SK-N-SH treated with all-trans-retinoic acid at 6 μM for 48 hours (cell line): ENCODE measurements at regions not wholly inside any gene's neighbourhood (a gene's known extent, or its start where the extent isn't known, plus 50 kb on each side); places are given as distances from the start of the nearest gene placed in this dataset.
A peak's percentile ranks its signal among the peaks of the same experiment; 100 is the strongest.

ENCODE experiments used
- ATAC-seq: fragments of 200-7000 bp; cut with Tn5 transposase; 3 replicates; pipeline ENCODE4 v1.9.1; 2020; ENCODE audit warnings: mild to moderate bottlenecking, moderate library complexity
- ARNTL ChIP-seq: fragments of 450-650 bp; formaldehyde crosslinking; IDR thresholded peaks from 2 replicates; pipeline ENCODE4 v1.5.0; 2020; ENCODE audit warnings: low read depth, mild to moderate bottlenecking, moderate library complexity, borderline replicate concordance
- BACH2 ChIP-seq: fragments of 250-450 bp; sonication (Bioruptor Pico); IDR thresholded peaks from 2 replicates; pipeline ENCODE4 v1.9.0; 2021; ENCODE audit warnings: mild to moderate bottlenecking, borderline replicate concordance
- CREB5 ChIP-seq: fragments of 250-450 bp; sonication (Bioruptor Pico); IDR thresholded peaks from 2 replicates; pipeline ENCODE4 v1.5.1; 2020; ENCODE audit warnings: low read depth, mild to moderate bottlenecking, moderate library complexity
- CSDC2 ChIP-seq: fragments of 250-450 bp; sonication (Bioruptor Pico); IDR thresholded peaks from 2 replicates; pipeline ENCODE4 v1.5.0; 2020; ENCODE audit warnings: mild to moderate bottlenecking, moderate library complexity
- ESRRG ChIP-seq: fragments of 250-450 bp; sonication (Bioruptor Pico); IDR thresholded peaks from 2 replicates; pipeline ENCODE4 v1.6.1; 2021; ENCODE audit warnings: mild to moderate bottlenecking
- GLIS3 ChIP-seq: fragments of 250-450 bp; sonication (Bioruptor Pico); IDR thresholded peaks from 2 replicates; pipeline ENCODE4 v1.5.0; 2020; ENCODE audit warnings: mild to moderate bottlenecking, moderate library complexity
- ISL1 ChIP-seq: fragments of 250-450 bp; sonication (Bioruptor Pico); IDR thresholded peaks from 2 replicates; pipeline ENCODE4 v2.1.2; 2022; ENCODE audit warnings: mild to moderate bottlenecking, moderate library complexity
- OSR1 ChIP-seq: fragments of 250-450 bp; sonication (Bioruptor Pico); IDR thresholded peaks from 2 replicates; pipeline ENCODE4 v1.8.0; 2022; ENCODE audit warnings: moderate library complexity, mild to moderate bottlenecking, inconsistent platforms
- PATZ1 ChIP-seq: fragments of 250-450 bp; sonication (Bioruptor Pico); IDR thresholded peaks from 2 replicates; pipeline ENCODE4 v1.8.0; 2020; ENCODE audit warnings: mild to moderate bottlenecking, moderate library complexity, borderline replicate concordance
- PPARA ChIP-seq: fragments of 250-450 bp; sonication (Bioruptor Pico); IDR thresholded peaks from 2 replicates; pipeline ENCODE4 v1.5.0; 2020; ENCODE audit warnings: mild to moderate bottlenecking, borderline replicate concordance
- RARB ChIP-seq: fragments of 250-450 bp; sonication (Bioruptor Pico); IDR thresholded peaks from 2 replicates; pipeline ENCODE4 v1.8.0; 2021; ENCODE audit warnings: mild to moderate bottlenecking, moderate library complexity
- TCF4 ChIP-seq: fragments of 250-450 bp; sonication (Bioruptor Pico); IDR thresholded peaks from 2 replicates; pipeline ENCODE4 v1.8.0; 2021; ENCODE audit warnings: mild to moderate bottlenecking, moderate library complexity, borderline replicate concordance
- TOX ChIP-seq: fragments of 250-450 bp; sonication (Bioruptor Pico); IDR thresholded peaks from 2 replicates; pipeline ENCODE4 v1.8.0; 2021; ENCODE audit warnings: mild to moderate bottlenecking, moderate library complexity, borderline replicate concordance
- TSHZ2 ChIP-seq: fragments of 250-450 bp; sonication (Bioruptor Pico); IDR thresholded peaks from 2 replicates; pipeline ENCODE4 v1.5.0; 2020; ENCODE audit warnings: mild to moderate bottlenecking, moderate library complexity
- ZC3H10 ChIP-seq: fragments of 250-450 bp; sonication (Bioruptor Pico); IDR thresholded peaks from 2 replicates; pipeline ENCODE4 v1.5.1; 2021; ENCODE audit warnings: mild to moderate bottlenecking, moderate library complexity
- ZFP3 ChIP-seq: fragments of 250-450 bp; sonication (Bioruptor Pico); IDR thresholded peaks from 2 replicates; pipeline ENCODE4 v1.5.0; 2020; ENCODE audit warnings: mild to moderate bottlenecking, moderate library complexity
- ZNF565 ChIP-seq: fragments of 450-650 bp; formaldehyde crosslinking; conservative IDR thresholded peaks from 2 replicates; pipeline ENCODE4 v1.5.0; 2020; ENCODE audit warnings: low read depth, mild to moderate bottlenecking, moderate library complexity
- ZNF70 ChIP-seq: fragments of 450-650 bp; formaldehyde crosslinking; IDR thresholded peaks from 2 replicates; pipeline ENCODE4 v1.5.0; 2020; ENCODE audit warnings: mild to moderate bottlenecking, moderate library complexity
- ZNF8 ChIP-seq: fragments of 450-650 bp; formaldehyde crosslinking; IDR thresholded peaks from 2 replicates; pipeline ENCODE4 v1.5.0; 2020; ENCODE audit warnings: mild to moderate bottlenecking, moderate library complexity
- TF ChIP-seq, protein P1 (sequence below): fragments of 250-450 bp; sonication (Bioruptor Pico); IDR thresholded peaks from 2 replicates; pipeline ENCODE4 v1.5.1; 2021; ENCODE audit warnings: mild to moderate bottlenecking, moderate library complexity
- TF ChIP-seq, protein P2 (sequence below): fragments of 250-450 bp; sonication (Bioruptor Pico); IDR thresholded peaks from 2 replicates; pipeline ENCODE4 v1.8.0; 2021; ENCODE audit warnings: low read depth, mild to moderate bottlenecking, moderate library complexity, borderline replicate concordance

- no peak for TF ChIP-seq OSR1 (CRISPR knock-in tag)
- no peak for TF ChIP-seq CREB5 (CRISPR knock-in tag)
- TF ChIP-seq PPARA (CRISPR knock-in tag), result no peak
- no peak for TF ChIP-seq PATZ1 (CRISPR knock-in tag)
- TF ChIP-seq ARNTL (CRISPR knock-in tag), result no peak
- no peak for TF ChIP-seq BACH2 (CRISPR knock-in tag)
- TF ChIP-seq ZC3H10 (CRISPR knock-in tag), result no peak
- no peak for TF ChIP-seq ZNF70
- no peak for TF ChIP-seq ZFP3 (CRISPR knock-in tag)
- ATAC-seq, result peak; percentile 34; the same call in 1 of the 3 replicates
Measured at GRCh38 chr11:121795174-121795573, 320.8 kb downstream of the BLID start.

DNA sequence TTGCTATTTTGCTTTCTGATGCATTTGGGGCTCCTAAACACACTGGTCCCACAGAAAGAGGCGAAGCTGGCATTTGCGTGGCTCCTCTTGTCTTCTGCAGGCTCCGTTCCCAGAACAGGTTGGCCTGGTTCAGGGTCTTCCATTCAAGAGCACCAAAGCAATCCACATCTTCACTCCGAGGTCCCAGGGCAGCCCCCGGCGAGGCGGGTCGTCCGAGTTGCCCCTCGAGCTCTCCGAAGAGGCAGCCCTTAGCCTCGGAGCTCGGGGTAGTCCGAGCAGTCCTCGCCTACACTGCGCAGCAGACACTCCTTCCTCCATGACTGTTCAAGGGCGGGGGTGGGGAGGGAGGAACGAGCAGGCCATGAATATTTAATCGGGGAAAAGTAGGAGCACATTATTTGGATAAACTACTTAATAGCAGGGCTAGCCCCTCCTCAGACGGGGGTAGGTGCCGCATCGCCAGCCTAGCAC lies 321.3 kb downstream of the BLID start:
- ATAC-seq, result no peak
- TF ChIP-seq PPARA (CRISPR knock-in tag) (no peak), ARNTL (CRISPR knock-in tag) (no peak), RARB (CRISPR knock-in tag) (no peak), ZNF565 (no peak), ZNF70 (no peak), CREB5 (CRISPR knock-in tag) (no peak), ISL1 (no peak), ZNF8 (CRISPR knock-in tag) (no peak), GLIS3 (no peak), PATZ1 (CRISPR knock-in tag) (no peak), TCF4 (no peak), OSR1 (CRISPR knock-in tag) (no peak), CSDC2 (CRISPR knock-in tag) (no peak)
- TF ChIP-seq, protein P1, sequence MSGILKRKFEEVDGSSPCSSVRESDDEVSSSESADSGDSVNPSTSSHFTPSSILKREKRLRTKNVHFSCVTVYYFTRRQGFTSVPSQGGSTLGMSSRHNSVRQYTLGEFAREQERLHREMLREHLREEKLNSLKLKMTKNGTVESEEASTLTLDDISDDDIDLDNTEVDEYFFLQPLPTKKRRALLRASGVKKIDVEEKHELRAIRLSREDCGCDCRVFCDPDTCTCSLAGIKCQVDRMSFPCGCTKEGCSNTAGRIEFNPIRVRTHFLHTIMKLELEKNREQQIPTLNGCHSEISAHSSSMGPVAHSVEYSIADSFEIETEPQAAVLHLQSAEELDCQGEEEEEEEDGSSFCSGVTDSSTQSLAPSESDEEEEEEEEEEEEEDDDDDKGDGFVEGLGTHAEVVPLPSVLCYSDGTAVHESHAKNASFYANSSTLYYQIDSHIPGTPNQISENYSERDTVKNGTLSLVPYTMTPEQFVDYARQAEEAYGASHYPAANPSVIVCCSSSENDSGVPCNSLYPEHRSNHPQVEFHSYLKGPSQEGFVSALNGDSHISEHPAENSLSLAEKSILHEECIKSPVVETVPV, result no peak
- TF ChIP-seq, protein P2, sequence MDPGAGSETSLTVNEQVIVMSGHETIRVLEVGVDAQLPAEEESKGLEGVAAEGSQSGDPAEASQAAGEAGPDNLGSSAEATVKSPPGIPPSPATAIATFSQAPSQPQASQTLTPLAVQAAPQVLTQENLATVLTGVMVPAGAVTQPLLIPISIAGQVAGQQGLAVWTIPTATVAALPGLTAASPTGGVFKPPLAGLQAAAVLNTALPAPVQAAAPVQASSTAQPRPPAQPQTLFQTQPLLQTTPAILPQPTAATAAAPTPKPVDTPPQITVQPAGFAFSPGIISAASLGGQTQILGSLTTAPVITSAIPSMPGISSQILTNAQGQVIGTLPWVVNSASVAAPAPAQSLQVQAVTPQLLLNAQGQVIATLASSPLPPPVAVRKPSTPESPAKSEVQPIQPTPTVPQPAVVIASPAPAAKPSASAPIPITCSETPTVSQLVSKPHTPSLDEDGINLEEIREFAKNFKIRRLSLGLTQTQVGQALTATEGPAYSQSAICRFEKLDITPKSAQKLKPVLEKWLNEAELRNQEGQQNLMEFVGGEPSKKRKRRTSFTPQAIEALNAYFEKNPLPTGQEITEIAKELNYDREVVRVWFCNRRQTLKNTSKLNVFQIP, result no peak
- TF ChIP-seq, all 23 proteins: peak for 0

GRCh38 chr11:121793916-121794315 lies 322.1 kb downstream of the BLID start:
- no peak for ATAC-seq
- TF ChIP-seq ZNF70, result no peak
- TF ChIP-seq, all 23 proteins: peak for 0

- no peak for TF ChIP-seq TOX (CRISPR knock-in tag)
- TF ChIP-seq ARNTL (CRISPR knock-in tag), result no peak
- no peak for TF ChIP-seq TSHZ2
- TF ChIP-seq PPARA (CRISPR knock-in tag), result no peak
- TF ChIP-seq ESRRG, result no peak
Measured at GRCh38 chr11:121793291-121793690, 322.7 kb downstream of the BLID start.

More at GRCh38 chr11:121793291-121793690, 322.7 kb downstream of the BLID start:
- no peak for ATAC-seq
